Mesodermal cell (in vitro differentiated cells): ENCODE measurements at regions not wholly inside any gene's neighbourhood (a gene's known extent, or its start where the extent isn't known, plus 50 kb on each side); places are given as distances from the start of the nearest gene placed in this dataset.
"Not testable (repeated sequence)": the region's sequence is repeated elsewhere in the genome, so short reads cannot be mapped to it uniquely, and the experiment has no call there.

Source experiments
- H3K27ac ChIP-seq: 2 replicates; pipeline ENCODE4 v1.7.0; 2013; ENCODE audit warnings: mild to moderate bottlenecking, low read depth, low read length, moderate library complexity; ENCODE audit not compliant: severe bottlenecking
- H3K36me3 ChIP-seq: 2 replicates; pipeline ENCODE4 v1.7.1; 2013; ENCODE audit warnings: mild to moderate bottlenecking, low read length, moderate library complexity; ENCODE audit not compliant: control insufficient read depth, insufficient read depth
- H3K4me1 ChIP-seq: one replicate; pipeline ENCODE4 v1.7.1; 2013; ENCODE audit warnings: mild to moderate bottlenecking, low read length; ENCODE audit not compliant: insufficient read depth, control insufficient read depth, poor library complexity, severe bottlenecking
- H3K4me3 ChIP-seq: 2 replicates; pipeline ENCODE4 v1.7.0; 2013; ENCODE audit warnings: low read length, control low read depth, mild to moderate bottlenecking; ENCODE audit not compliant: insufficient read depth, poor library complexity, severe bottlenecking; ENCODE audit errors: extremely low read depth
- H3K9me3 ChIP-seq: 2 replicates; pipeline ENCODE4 v1.7.1; 2013; ENCODE audit warnings: mild to moderate bottlenecking, low read length, moderate library complexity; ENCODE audit not compliant: control insufficient read depth
- WGBS, 2 experiments: methylation state at CpG; one replicate each; pipeline ENCODE4 v1.1.5; 2013; ENCODE audit warnings: missing lambda C conversion rate in 2 of 2; ENCODE audit not compliant: insufficient coverage in 2 of 2; 5-methylcytosine and 5-hydroxymethylcytosine counted together

- WGBS, 2 experiments: 36% methylated on average over 2 of the region's 5 CpGs; no CpG with 5 or more reads in 1 of the 2 experiments
- not testable (repeated sequence) for H3K4me3 ChIP-seq, H3K9me3 ChIP-seq, H3K27ac ChIP-seq, H3K4me1 ChIP-seq, H3K36me3 ChIP-seq
Observed at GRCh38 chr3:125862841-125863254, 106.1 kb upstream of the ROPN1B start.

DNA sequence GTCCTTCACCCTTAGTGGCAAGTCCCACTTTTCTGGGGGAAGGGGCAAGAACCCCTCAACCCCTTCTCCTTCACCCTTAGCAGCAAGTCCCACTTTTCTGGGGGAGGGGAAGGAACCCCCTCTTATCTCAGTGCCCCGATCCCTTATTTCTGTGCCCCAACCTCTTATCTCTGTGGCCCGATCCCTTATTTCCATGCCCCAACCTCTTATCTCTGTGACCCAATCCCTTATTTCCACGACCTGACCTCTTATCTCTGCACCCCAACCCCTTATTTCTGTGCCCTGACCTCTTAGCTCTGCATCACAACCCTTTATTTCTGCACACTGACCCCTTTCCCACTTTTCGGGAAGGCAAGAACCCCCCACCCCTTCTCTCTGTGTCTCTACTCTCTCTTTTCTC, 104.4 kb upstream of the ROPN1B start:
- 89 to 93% methylated on average over 3 to 4 of the region's 4 CpGs for WGBS, 2 experiments
- not testable (repeated sequence) for H3K4me3 ChIP-seq, H3K9me3 ChIP-seq, H3K27ac ChIP-seq, H3K36me3 ChIP-seq, H3K4me1 ChIP-seq

- H3K9me3 ChIP-seq, H3K4me3 ChIP-seq, H3K4me1 ChIP-seq, H3K27ac ChIP-seq, H3K36me3 ChIP-seq: not testable (repeated sequence)
- 90 to 96% methylated on average over 11 of the region's 12 CpGs for WGBS, 2 experiments
Observed at GRCh38 chr3:125886006-125886405, 83.0 kb upstream of the ROPN1B start.

GRCh38 chr3:125899181-125899580, 69.8 kb upstream of the ROPN1B start:
- not testable (repeated sequence) for H3K9me3 ChIP-seq, H3K36me3 ChIP-seq, H3K4me1 ChIP-seq, H3K27ac ChIP-seq, H3K4me3 ChIP-seq
- no CpG with 5 or more reads among the region's 6 CpGs for WGBS, 2 experiments

GRCh38 chr3:125901473-125901872, 67.5 kb upstream of the ROPN1B start:
- H3K27ac ChIP-seq, H3K4me1 ChIP-seq, H3K9me3 ChIP-seq, H3K36me3 ChIP-seq, H3K4me3 ChIP-seq: not testable (repeated sequence)
- 86 to 96% methylated on average over 6 to 7 of the region's 10 CpGs for WGBS, 2 experiments

- H3K4me1 ChIP-seq, H3K27ac ChIP-seq, H3K4me3 ChIP-seq, H3K36me3 ChIP-seq, H3K9me3 ChIP-seq: not testable (repeated sequence)
- 94 to 96% methylated on average over 15 to 21 of the region's 29 CpGs for WGBS, 2 experiments
Observed at GRCh38 chr3:125903780-125904455, 65.1 kb upstream of the ROPN1B start.

DNA sequence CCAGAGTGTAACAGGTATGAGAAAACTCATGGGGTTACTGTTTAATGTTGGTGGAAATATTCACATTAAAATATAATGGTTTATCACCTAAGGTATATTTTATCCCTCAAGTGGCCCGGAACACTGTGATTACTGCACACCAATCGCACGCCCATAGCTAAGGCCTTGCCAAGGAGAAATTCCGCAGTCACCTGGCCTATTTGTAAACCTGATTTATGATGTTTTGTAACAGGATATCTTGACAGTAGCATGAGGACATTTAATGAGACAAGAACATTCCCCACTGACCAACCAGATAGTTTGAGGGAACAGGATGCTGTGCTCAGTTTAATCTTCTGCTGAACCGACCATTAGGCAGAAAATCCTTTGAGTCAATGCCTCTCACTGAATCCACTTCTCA, 61.7 kb upstream of the ROPN1B start:
- not testable (repeated sequence) for H3K4me1 ChIP-seq, H3K36me3 ChIP-seq, H3K4me3 ChIP-seq, H3K27ac ChIP-seq, H3K9me3 ChIP-seq
- no CpG with 5 or more reads among the region's 5 CpGs for WGBS, 2 experiments

GRCh38 chr3:125910851-125911250, 58.1 kb upstream of the ROPN1B start:
- H3K9me3 ChIP-seq, H3K27ac ChIP-seq, H3K4me3 ChIP-seq, H3K36me3 ChIP-seq, H3K4me1 ChIP-seq: not testable (repeated sequence)
- whole genome bisulfite sequencing, 2 experiments: 86 to 94% methylated on average over 5 to 6 of the region's 6 CpGs

DNA sequence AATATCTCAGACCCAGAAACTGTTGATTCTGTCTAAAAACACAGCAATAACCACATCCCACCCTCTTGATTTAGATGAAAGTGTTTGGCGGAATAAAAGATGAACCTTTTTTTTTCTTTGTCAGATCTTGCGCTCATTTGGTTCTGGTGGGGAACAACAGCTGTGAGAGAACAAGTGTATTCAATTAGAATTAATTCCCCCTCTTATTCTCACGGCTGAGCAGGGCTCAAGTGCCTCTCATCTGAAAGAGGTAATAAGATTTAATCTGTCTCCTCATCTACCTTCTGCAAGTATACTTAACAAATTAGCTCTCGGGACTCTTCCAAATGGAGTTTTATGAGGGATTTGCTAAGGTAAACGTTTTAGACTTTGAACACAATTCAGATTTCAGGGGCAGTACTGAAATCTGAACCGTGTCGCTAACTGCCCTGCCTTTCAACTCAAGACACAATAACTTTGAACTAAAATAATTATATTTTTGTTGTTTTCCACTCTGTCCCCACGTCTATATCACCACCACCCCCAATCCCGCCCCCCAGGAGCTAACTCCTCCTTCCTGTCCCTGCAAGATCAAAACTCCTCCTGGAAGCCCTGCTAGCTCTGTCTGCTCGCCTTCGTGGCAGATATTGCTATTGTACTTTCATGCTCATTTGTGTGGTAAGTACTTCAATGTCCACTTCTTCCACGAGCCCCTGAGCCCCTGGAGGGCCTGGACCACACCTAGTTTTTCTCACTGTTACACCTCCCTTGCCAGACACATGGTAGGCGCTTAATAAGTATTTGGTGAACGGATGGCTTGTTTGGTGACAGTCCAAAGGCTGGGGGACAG, 54.2 kb upstream of the ROPN1B start:
- H3K4me1 ChIP-seq, H3K9me3 ChIP-seq, H3K27ac ChIP-seq, H3K36me3 ChIP-seq: not testable (repeated sequence)
- WGBS, 2 experiments: 0 to 40% methylated on average over 1 of the region's 14 CpGs
- H3K4me3 ChIP-seq: peak overlapping the region; percentile 42

DNA sequence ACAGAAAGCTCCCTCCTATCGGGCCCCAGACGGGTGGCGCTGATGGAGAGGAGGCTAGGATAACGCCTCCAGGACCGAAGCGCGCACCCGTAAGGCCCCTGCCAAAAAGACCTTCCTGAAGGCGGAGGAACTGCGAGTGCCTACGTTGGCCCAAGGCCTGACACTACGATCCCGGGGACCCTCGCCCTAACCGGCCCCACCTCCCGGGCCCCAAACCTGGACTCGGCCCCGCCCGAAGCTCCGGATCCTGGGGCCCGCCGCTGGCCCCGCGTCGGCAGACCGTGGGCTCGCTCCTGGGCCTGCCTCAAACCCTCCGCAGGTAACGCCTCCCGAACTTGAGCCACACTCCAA, 53.6 kb upstream of the ROPN1B start:
- not testable (repeated sequence) for H3K9me3 ChIP-seq, H3K27ac ChIP-seq, H3K4me1 ChIP-seq, H3K36me3 ChIP-seq
- 0 to 1% methylated on average over 14 to 15 of the region's 30 CpGs for WGBS, 2 experiments
- H3K4me3 ChIP-seq: peak overlapping the region; percentile 42

DNA sequence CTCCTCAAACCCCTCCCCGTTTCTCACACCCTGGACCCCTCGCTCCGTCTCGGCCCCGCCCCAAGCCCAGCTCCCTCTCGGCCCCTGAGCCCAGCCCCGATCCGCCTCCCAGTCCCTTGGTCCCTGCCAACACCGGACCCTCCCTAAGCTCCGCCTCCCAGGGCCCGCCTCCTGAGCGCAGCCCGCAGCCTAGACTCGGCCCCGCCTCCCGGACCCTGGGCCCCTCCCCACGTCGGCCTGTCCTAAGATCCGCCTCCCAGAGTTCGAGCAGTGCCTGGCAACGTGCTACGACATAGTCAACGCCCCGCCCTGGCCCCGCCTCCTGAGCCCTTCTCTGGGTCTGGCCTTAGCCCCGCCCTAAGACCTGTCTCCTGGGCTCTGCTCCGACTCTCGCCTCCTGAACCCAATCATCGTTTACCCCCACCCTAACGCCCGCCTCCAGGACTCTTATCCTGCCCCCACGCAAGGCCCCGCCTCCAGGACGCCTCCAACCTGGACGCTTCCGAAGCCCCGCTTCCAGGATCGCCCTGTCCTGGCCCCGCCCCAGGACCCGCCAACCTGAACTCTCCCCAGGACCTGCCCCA, 53.1 kb upstream of the ROPN1B start:
- not testable (repeated sequence) for H3K9me3 ChIP-seq, H3K4me1 ChIP-seq, H3K36me3 ChIP-seq
- WGBS, 2 experiments: 0% methylated on average over 11 to 32 of the region's 40 CpGs
- peak overlapping the region; percentile 41 for H3K27ac ChIP-seq
- peak overlapping the region; percentile 42 for H3K4me3 ChIP-seq
